NCI-H1417 (cell line): ENCODE measurements at regions not wholly inside any gene's neighbourhood (a gene's known extent, or its start where the extent isn't known, plus 50 kb on each side); places are given as distances from the start of the nearest gene placed in this dataset.
"Not testable (repeated sequence)": the region's sequence is repeated elsewhere in the genome, so short reads cannot be mapped to it uniquely, and the experiment has no call there.

Experiments used
- DNase-seq, 3 experiments: peaks; one replicate each; lab custom pipeline; 2025; lab: John Stamatoyannopoulos, UW

DNA sequence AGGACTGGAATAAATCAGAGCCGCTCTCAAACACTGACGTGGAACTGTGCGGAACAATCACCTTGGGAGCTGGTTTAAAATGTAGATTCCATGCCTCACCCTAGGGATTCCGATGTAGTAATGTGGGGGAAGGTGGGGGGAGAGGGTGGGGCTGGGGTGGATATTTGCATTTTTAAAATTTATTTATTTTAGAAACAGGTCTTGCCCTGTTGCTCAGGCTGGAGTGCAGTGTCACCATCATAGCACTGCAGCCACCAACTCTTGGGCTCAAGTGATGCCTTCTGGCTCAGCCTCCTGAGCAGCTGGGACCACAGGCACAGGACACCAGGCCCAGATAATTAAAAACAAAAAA is 101.9 kb upstream of the SEC22B start:
- not testable (repeated sequence) for DNase-seq

DNA sequence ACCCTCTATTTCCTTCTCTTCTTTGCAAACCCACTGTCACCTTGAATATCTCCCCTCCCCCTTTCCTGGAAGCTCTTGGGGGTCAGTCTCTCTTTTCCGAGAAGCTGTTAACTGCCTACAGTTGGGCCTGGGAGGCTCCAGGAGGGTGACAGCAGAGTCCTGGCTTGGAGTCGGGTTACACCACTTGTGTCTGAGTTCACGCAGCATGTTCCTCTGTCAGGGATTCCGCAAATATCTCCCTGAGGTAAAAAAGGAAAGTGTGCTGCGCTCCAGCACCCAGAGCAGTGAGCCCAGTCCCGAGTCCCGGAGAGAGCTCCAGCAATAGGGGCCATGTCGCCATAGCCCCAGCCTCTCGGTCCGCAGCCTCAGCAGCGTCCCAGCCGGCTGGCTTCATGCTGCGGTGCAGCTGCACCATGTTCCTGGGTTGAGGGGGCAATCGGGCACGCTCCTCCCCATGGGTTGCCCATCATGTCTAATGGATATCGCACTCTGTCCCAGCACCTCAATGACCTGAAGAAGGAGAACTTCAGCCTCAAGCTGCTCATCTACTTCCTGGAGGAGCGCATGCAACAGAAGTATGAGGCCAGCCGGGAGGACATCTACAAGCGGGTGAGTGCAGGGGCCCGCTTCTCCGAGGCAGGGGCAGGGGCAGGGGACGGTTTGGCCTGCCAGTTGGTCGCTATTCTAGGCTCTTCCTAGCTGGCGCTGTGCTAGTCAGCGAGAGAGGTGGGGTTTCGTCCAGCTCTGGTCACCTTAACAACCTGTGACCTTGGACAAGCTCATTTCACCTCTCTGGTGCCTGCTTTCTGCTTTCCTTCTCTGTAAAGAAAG is 101.3 kb upstream of the SEC22B start:
- DNase-seq: not testable (repeated sequence)

DNA sequence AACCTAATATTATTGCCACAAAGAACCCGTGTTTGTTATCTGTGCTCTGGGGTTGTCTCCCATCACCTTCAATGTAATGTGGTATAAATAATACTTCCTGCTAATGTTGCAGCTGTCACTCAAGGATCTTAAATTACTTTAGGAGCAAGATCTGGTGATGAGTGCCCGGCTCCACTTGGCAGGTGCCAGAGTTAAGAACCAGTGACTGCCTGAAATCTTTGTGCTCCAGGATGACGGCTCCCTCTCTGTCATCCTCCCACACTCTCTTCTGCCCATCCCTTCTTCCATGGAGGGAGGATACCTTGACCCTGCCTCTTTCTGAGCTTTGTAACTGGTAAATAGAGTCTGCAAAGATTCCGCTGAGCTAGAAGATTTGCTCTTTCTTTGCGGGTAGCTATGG is 100.4 kb upstream of the SEC22B start:
- DNase-seq: not testable (repeated sequence)

GRCh38 chr1:120274438-120274837 is 98.1 kb upstream of the SEC22B start:
- not testable (repeated sequence) for DNase-seq

DNA sequence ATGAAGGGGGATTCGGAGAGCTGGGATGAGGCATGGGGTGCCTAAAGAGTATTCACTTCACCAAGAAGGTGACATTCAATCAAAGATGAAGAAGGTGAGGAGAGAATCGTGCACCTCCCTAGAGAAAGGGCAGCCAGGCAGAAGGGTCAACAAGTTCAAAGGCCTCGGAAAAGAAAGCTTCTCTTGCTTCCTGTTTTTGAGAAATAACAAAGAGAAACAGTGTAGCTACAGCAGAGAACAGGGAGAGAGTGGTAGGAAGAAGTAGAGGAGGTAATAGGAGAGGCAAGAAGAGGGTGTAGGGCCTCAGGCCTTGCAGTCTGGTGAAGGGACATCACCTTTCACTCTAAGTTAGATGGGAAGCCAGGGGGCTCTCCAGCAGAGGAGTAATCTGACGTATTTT is 97.0 kb upstream of the SEC22B start:
- DNase-seq: not testable (repeated sequence)

- DNase-seq: not testable (repeated sequence)
Measured at GRCh38 chr1:120272242-120272641, 95.9 kb upstream of the SEC22B start.

DNA sequence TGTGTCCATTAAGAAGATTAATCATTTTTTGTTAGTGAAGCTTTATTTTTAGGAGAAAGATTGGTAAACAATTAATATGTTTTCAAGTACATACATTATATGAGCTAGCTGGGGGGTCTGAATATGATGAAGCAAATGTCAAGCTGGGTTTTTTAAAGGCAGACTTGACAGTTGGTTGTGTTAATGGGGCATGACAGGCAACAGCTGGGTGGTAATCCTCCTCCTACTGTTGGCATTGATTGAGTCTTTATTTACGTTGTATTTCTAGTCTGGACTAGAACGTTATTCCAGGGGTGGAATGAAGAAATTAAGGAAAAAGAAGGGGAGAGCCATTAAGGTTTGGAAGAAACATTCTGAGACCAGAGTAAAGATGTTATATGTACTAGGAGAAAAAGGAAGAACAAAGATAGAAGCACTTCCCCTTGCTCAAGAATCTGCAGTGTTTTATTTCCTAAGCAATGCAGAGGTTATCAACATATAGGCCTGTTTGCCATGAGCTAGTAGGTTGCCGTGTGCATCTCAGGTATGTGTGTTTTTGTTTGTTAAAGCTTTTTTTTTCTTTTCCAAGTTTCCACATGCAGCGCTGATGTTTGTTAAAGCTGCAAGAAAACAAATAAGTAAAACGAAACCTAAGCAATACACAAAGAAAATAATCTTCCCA is 95.4 kb upstream of the SEC22B start:
- DNase-seq: not testable (repeated sequence)

DNA sequence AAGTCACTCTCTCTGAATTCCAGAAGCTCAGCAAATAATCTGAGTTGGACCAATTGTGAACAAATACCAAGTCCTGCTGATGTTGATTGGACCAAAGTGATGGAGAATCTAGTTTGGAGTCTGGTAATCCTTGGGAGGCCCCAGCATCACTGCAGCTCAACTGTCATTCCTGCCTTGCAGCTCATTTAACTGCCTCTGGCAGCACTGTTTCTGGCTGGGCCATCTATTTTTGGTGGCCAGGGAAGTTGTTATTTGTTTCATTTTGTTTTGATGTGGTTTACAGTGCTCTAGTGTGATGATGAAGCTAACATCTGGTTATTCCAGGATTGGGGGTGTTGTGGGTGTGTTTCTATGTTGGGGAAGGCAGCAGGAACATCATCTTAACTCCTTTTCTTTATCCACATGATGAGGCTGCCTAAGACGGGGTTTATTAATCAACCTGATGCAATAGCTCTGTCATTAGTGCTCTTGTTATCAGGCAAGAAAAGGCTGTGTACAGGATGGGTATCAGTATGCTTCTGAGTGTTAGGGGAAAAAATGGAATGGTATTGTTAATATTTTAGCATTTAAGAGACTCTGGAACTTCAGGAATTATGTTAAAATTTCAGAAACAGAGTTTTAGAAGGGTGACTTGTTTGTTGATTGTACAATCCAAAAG is 91.7 kb upstream of the SEC22B start:
- not testable (repeated sequence) for DNase-seq

GRCh38 chr1:120264564-120264963 is 88.2 kb upstream of the SEC22B start:
- not testable (repeated sequence) for DNase-seq

GRCh38 chr1:120262791-120263751 is 86.8 kb upstream of the SEC22B start:
- not testable (repeated sequence) for DNase-seq

GRCh38 chr1:120257778-120258105 is 81.4 kb upstream of the SEC22B start:
- not testable (repeated sequence) for DNase-seq

GRCh38 chr1:120257064-120257777 is 80.9 kb upstream of the SEC22B start:
- DNase-seq: not testable (repeated sequence)

DNA sequence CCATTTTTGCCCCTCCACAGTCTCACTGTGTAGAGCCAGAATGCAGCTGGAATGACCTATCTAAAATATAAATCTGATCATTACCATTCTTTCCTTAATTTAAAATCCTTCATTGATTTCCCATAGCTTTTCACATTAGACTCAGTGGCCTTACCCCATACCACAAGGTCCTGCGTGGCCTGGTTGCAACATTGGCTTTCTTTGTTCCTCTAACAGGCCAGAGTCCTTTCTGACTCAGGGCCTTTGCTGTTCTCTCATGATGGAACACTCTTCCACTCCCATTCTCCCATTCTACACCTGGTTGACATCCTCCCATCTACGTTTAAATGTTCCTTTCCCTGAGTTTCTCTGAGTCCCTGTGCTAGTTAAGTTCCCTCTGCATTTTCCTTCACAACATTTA is 74.4 kb upstream of the SEC22B start:
- not testable (repeated sequence) for DNase-seq

GRCh38 chr1:120248726-120249427 is 72.6 kb upstream of the SEC22B start:
- not testable (repeated sequence) for DNase-seq

GRCh38 chr1:120248203-120248602 is 71.9 kb upstream of the SEC22B start:
- not testable (repeated sequence) for DNase-seq

DNA sequence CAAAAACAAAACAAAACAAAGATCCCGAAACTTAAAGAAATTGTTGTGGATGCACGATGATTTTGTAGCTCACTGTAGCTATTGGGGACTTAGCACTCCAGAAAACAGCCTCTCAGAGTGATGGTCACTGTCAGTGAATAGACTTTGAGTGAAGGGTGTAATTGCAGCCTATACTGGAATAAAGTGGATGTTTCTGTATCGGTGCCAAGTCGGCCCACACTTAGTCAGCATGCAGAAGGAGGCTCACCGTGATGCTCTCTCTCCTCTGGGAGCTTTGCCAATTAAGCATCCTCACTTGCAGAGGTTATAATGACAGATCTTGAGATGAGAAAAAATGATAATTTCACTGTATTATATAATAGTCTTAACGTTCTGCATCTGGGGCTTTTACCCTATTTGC is 67.5 kb upstream of the SEC22B start:
- DNase-seq: not testable (repeated sequence)

- DNase-seq: not testable (repeated sequence)
Measured at GRCh38 chr1:120242582-120242981, 66.3 kb upstream of the SEC22B start.

DNA sequence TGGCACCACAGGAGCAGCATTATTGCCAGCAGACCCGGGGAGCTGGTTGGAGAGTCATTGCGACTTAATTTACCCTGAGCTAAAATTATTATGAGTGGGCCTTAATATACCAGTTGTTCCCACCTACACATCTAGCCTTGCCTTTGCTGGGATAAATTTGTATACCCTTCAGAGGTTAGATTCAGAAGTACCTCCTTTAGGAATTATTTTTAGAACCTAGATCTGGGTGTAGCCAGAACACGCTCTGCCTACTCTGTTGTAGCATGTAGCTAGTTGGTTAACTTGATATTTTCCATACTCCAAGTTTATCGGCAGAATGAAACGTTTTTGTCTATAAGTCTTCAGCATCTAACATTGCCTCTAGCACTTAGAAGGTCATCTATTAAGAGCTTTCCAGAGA is 65.5 kb upstream of the SEC22B start:
- not testable (repeated sequence) for DNase-seq

GRCh38 chr1:120240181-120240580 is 63.9 kb upstream of the SEC22B start:
- not testable (repeated sequence) for DNase-seq

GRCh38 chr1:120239351-120239750 is 63.0 kb upstream of the SEC22B start:
- not testable (repeated sequence) for DNase-seq
